Small intestine (tissue), 7 donors: ENCODE measurements at regions not wholly inside any gene's neighbourhood (a gene's known extent, or its start where the extent isn't known, plus 50 kb on each side); places are given as distances from the start of the nearest gene placed in this dataset.

Experiments
- DNase-seq, 2 donors: peaks; one replicate each; pipeline versions ENCODE4 v3.0.0 to v3.0.0-alpha.2; 2013
- FAIRE-seq: peaks from 2 replicates; lab custom pipeline; 2012; peaks lifted over from hg19 to GRCh38; lab: Jason Lieb, UNC
- H3K27ac ChIP-seq, 3 donors: one replicate each; pipeline ENCODE4 v1.5.1; 2013; ENCODE audit warnings: low read length in 2 of 3, mild to moderate bottlenecking in 2 of 3, control low read depth in 1 of 3, inconsistent platforms in 1 of 3, low read depth in 1 of 3, moderate library complexity in 1 of 3
- H3K27me3 ChIP-seq, 3 donors: one replicate each; pipeline ENCODE4 v1.6.1; 2013; ENCODE audit warnings: low read length in 3 of 3, inconsistent platforms in 1 of 3; ENCODE audit not compliant: control insufficient read depth in 3 of 3, insufficient read depth in 3 of 3
- H3K36me3 ChIP-seq, 3 donors: one replicate each; pipeline ENCODE4 v1.6.1; 2013; ENCODE audit warnings: low read length in 3 of 3, inconsistent platforms in 1 of 3, low read depth in 1 of 3, mild to moderate bottlenecking in 1 of 3, moderate library complexity in 1 of 3; ENCODE audit not compliant: control insufficient read depth in 3 of 3, insufficient read depth in 2 of 3
- H3K4me1 ChIP-seq, 3 donors: one replicate each; pipeline ENCODE4 v1.6.1; 2013; ENCODE audit warnings: low read length in 2 of 3, inconsistent platforms in 1 of 3, low read depth in 1 of 3, mild to moderate bottlenecking in 1 of 3, moderate library complexity in 1 of 3; ENCODE audit not compliant: control insufficient read depth in 3 of 3, insufficient read depth in 2 of 3
- H3K4me3 ChIP-seq, 3 donors: one replicate each; pipeline ENCODE4 v1.5.1; 2013; ENCODE audit warnings: low read length in 3 of 3, control low read depth in 1 of 3, inconsistent platforms in 1 of 3, low read depth in 1 of 3, mild to moderate bottlenecking in 1 of 3, moderate library complexity in 1 of 3
- H3K9me3 ChIP-seq, 2 donors: one replicate each; pipeline ENCODE4 v1.6.1; 2013; ENCODE audit warnings: low read depth in 1 of 2, low read length in 1 of 2; ENCODE audit not compliant: control insufficient read depth in 2 of 2, insufficient read depth in 1 of 2
- WGBS, 3 donors: extraction: QIAGEN DNeasy Blood & Tissue Kit; methylation state at CpG; one replicate each; pipeline ENCODE4 v1.1.7; 2013; 5-methylcytosine and 5-hydroxymethylcytosine counted together
- donor health status: healthy with polysubstance abuse.
- donor health status: control.
- donor health status: control.
- donor health status: Bipolar disorder and iron deficiency.
- donor health status: healthy.

DNA sequence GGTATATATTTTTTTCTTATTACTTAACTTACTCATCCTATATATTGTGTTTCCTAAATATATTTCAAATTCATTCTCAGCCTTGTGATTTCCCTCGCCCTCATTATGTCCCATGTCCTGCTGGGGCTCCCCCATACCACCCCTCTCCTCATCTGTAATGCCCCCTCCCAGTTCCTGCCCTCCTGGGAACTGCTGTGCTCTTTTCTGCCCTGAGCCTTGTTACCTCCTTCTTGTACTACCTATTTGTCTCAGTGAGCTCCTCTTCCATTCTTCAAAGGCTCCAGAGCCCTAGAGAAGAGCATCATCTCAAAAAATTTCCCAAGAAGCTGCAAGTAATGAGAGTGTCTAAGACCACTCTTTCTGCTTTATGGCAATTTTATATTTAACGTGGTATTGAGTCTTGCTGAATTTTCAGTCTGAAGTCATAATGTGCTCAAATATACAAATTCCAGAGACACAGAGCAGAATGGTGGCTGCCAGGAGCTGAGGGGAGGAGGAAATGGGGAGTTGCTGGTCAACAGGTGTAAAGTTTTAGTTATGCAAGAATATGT, 66.5 kb upstream of the TOP3B start:
- Histone ChIP-seq H3K36me3 (no peaks in the 10 kb centered on the region), H3K4me3 (no peak overlapping the region), H3K27ac (no peak overlapping the region), H3K9me3 (no peaks in the 10 kb centered on the region), H3K4me1 (no peaks in the 10 kb centered on the region), H3K27me3 (peaks cover 0 to 3% (median 0%) of the 10 kb centered on the region in 3 donors)
- DNase-seq (no peak), FAIRE-seq (no peak)
- 19 to 24% (median 23%) methylated on average over 2 of the region's 2 CpGs for WGBS, 3 donors

DNA sequence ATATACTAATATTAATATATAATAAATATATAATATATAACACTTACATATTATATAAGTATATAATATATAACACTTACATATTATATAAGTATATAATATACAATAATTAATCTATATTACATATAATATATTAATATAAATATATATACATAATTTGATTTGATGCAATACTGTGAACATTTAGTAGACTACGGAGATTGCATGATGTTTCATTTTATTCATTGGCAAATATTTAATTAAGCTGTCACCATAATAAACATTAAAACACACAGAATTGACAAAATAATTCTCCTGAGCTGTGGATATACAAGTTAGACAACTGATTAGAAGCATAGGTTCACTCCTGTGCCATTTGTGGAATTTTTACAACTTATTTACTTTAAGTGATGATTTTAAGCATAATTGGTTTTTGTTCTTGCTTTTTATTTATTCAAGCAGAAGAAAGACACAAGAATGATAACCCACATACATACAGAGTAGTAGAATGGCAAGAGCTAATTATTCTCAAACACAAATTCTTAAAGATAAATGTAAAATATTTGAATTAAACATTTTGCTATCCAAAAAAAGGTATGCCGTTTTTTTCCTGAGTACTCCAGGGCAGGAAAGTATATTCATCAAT, 65.8 kb upstream of the TOP3B start:
- no peak overlapping the region for H3K27ac ChIP-seq
- H3K9me3 ChIP-seq: no peaks in the 10 kb centered on the region
- no peak overlapping the region for H3K4me3 ChIP-seq
- DNase-seq: no peak
- FAIRE-seq: peak; percentile 49
- 27 to 44% (median 28%) methylated on average over 2 of the region's 2 CpGs for WGBS, 3 donors
- peaks cover 0 to 3% (median 0%) of the 10 kb centered on the region in 3 donors for H3K27me3 ChIP-seq
- no peaks in the 10 kb centered on the region for H3K4me1 ChIP-seq
- no peaks in the 10 kb centered on the region for H3K36me3 ChIP-seq

DNA sequence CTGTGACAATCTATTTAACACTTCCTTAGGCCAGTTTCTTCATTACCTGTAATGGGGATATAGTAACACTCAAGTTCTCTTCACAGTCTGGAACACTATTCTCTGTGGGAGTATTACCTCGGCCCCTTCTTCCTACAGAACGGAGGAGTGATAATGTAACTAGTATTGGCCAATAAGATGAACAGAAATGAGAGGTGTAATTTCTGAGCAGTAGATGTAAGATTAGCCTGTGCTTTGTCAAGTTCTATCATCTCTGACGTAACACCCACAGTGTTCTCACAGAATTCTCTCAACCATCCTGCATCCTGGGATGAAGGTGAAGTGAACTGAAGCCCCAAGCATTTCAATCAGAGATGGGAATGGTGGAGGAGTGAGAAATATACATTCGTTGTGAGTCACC, 65.2 kb upstream of the TOP3B start:
- H3K36me3 ChIP-seq: no peaks in the 10 kb centered on the region
- H3K4me3 ChIP-seq: no peak overlapping the region
- peaks cover 0 to 3% (median 0%) of the 10 kb centered on the region in 3 donors for H3K27me3 ChIP-seq
- no peak for FAIRE-seq
- DNase-seq: no peak
- no peak overlapping the region for H3K27ac ChIP-seq
- H3K4me1 ChIP-seq: no peaks in the 10 kb centered on the region
- WGBS, 3 donors: 55 to 73% (median 59%) methylated on average over 4 of the region's 4 CpGs
- no peaks in the 10 kb centered on the region for H3K9me3 ChIP-seq

DNA sequence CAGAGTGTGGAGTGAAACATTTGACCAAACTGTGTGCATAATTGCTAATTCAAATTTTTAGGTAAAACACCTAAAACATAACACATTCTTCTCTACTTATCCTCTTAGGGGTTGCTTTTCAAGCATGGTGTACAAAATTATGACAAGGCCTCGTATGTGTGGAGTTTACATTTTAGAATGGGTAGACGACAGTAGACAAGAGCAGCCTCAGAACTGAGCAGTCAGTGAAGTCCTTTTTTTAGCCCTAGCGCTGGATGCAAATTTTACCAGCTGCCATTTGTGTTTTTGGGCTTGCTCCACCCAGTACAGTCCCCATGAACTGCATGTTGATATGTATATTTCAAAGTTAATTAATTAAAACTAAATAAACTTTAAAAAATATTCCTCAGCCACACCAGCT, 64.7 kb upstream of the TOP3B start:
- FAIRE-seq: no peak
- no peaks in the 10 kb centered on the region for H3K36me3 ChIP-seq
- 66 to 74% (median 67%) methylated on average over 3 of the region's 3 CpGs for WGBS, 3 donors

DNA sequence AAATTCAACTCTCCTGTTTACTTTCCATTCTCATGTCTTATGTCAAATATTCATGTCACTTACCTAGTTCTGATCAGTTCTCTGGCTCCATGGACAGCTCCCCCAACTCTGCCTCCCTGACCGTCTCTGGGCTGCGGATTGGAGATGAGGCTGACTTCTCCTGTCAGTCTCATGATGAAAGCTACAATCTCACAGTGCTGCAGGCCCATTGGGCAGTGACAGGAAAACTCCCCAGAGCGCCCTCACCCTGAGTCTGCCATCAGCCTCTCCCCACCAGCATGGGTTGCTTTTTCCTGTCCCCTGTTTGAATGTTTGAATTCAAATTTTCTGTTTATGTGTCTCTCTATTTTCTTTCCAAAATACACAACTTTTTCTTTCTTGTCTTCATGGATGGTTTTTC, 63.8 kb upstream of the TOP3B start:
- no peak overlapping the region for H3K27ac ChIP-seq

More for the DNA sequence above, 64.7 kb upstream of the TOP3B start:
- Histone ChIP-seq H3K27ac (no peak overlapping the region), H3K27me3 (peaks cover 0 to 3% (median 0%) of the 10 kb centered on the region in 3 donors), H3K4me3 (no peak overlapping the region), H3K9me3 (no peaks in the 10 kb centered on the region), H3K4me1 (no peaks in the 10 kb centered on the region)
- no peak for DNase-seq

DNA sequence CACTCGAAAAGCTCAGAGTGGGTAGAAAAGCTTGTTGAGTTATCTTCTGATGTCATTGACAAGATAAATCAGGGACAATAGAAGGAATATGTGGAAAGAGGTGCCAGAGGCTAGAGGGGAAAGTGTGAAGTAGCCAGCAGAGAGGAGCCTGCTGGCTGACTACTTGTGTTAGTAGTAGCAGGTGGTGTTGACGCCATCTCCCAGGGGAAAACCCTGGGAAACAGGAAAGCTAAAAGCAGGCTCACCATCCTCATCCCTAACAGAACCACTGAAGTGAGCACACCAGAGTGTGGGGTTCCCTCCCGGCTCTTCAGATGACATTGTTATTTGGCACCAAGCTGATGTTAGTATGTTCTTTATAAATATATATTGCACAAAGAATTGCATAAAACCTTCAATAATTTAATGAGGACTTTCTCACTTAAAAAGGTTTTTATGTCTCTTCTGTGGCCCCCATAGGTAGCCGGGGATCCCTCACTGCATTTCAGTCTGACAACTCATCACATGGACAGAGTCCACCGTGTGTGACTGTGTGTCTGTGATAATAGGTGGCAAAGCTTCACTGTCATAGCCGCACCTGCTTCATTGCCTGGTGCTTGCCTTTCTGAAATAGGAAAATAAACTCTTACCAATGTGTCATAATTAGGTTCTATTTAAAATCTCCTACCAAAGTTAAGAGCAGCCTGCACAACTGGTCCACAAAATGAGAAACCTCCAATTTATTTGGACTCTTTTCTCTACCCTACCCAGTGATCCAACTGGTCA, 63.2 kb upstream of the TOP3B start:
- no peaks in the 10 kb centered on the region for H3K36me3 ChIP-seq
- FAIRE-seq (no peak), DNase-seq (no peak)
- H3K27me3 ChIP-seq: peaks cover 0 to 3% (median 0%) of the 10 kb centered on the region in 3 donors
- WGBS, 3 donors: 60 to 67% (median 66%) methylated on average over 6 of the region's 6 CpGs
- no peaks in the 10 kb centered on the region for H3K4me1 ChIP-seq
- H3K27ac ChIP-seq: no peak overlapping the region
- no peak overlapping the region for H3K4me3 ChIP-seq
- no peaks in the 10 kb centered on the region for H3K9me3 ChIP-seq

More for the DNA sequence above, 63.8 kb upstream of the TOP3B start:
- DNase-seq (no peak), FAIRE-seq (no peak)
- Histone ChIP-seq H3K4me1 (no peaks in the 10 kb centered on the region), H3K4me3 (no peak overlapping the region), H3K9me3 (no peaks in the 10 kb centered on the region), H3K27me3 (peaks cover 0 to 3% (median 0%) of the 10 kb centered on the region in 3 donors), H3K36me3 (no peaks in the 10 kb centered on the region)
- WGBS, 3 donors: 40 to 48% (median 44%) methylated on average over 3 of the region's 3 CpGs

DNA sequence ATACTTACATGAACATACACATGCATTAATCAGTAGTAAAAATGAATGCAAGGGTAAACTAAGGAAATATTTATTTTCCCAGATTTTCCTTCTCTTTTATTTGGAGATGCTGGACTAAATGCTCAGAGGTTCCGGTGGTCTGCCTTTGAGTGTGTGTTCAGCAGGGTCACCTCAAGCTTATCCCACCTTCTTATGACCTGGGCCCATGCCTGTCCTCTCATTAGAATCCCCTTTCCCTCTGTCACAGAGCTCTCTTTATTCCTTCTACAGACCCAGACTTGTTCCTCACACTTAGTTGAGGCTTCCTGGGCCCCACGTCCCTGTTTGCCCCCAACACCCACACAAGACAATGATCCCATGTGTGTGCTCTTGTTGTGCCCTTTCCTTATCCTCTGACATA, 61.6 kb upstream of the TOP3B start:
- no peaks in the 10 kb centered on the region for H3K4me1 ChIP-seq
- H3K27me3 ChIP-seq: peaks cover 0 to 3% (median 2%) of the 10 kb centered on the region in 3 donors
- H3K9me3 ChIP-seq: no peaks in the 10 kb centered on the region
- no peak for DNase-seq
- H3K4me3 ChIP-seq: no peak overlapping the region
- H3K27ac ChIP-seq: no peak overlapping the region
- 47 to 62% (median 62%) methylated on average over 2 of the region's 2 CpGs for WGBS, 3 donors
- no peak for FAIRE-seq
- H3K36me3 ChIP-seq: no peaks in the 10 kb centered on the region

DNA sequence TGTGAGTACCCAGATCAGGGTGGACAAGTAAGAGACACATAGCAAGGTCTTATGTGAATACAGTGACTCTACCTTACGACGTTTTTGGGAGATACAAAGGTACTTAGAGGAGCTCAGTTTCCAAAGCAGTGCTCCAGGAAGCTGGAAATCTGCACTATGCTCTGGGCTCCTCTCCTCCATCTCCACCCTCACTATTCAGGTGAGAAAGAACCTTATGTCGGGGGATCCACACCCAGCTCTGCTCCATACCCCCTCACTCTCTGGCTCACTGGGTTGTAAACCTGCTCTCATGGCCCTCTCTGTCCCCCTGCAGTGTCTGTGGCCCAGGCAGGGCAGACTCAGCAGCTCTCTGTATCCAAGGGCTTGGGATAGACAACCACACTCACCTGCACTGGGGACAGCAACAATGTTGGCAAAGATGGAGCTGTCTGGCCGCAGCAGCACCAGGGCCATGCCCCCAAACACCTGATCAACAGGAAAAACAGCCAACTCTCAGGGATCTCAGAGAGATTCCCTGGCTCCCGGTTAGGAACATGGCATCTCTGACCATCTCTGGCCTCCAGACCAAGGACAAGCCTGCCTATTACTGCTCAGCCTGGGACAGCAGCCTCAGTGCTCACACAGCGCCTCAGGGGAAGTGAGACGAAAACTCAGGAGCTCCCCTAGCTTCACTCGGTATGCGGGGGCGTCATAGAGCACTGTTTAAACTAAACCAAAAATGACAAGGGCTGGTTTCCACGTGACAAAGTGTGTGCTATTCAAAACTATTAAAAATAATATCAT, 60.9 kb upstream of the TOP3B start:
- DNase-seq (no peak), FAIRE-seq (no peak)
- Histone ChIP-seq H3K36me3 (no peaks in the 10 kb centered on the region), H3K4me1 (no peaks in the 10 kb centered on the region), H3K4me3 (no peak overlapping the region), H3K27ac (no peak overlapping the region), H3K27me3 (peaks cover 0 to 2% (median 0%) of the 10 kb centered on the region in 3 donors), H3K9me3 (no peaks in the 10 kb centered on the region)
- WGBS, 3 donors: 63 to 69% (median 68%) methylated on average over 11 of the region's 11 CpGs
